PC-3 (cell line): ENCODE measurements at regions not wholly inside any gene's neighbourhood (a gene's known extent, or its start where the extent isn't known, plus 50 kb on each side); places are given as distances from the start of the nearest gene placed in this dataset.

Source experiments
- CTCF ChIP-seq: fragments of 300-600 bp; sonication (generic); conservative IDR thresholded peaks from 2 replicates; pipeline ENCODE4 v1.5.1; 2017; ENCODE audit warnings: antibody characterized with exemption, low read depth, mild to moderate bottlenecking, low read length
- EZH2 ChIP-seq: fragments of 300-600 bp; sonication (generic); IDR thresholded peaks from one replicate; pipeline ENCODE4 v1.6.1; 2017; ENCODE audit warnings: antibody characterized with exemption, mild to moderate bottlenecking, low read length; ENCODE audit not compliant: unreplicated experiment
- EZH2phosphoT487 ChIP-seq: fragments of 300-600 bp; sonication (generic); IDR thresholded peaks from 2 replicates; pipeline ENCODE4 v1.6.1; 2018; ENCODE audit warnings: mild to moderate bottlenecking, antibody characterized with exemption, low read length, borderline replicate concordance

DNA sequence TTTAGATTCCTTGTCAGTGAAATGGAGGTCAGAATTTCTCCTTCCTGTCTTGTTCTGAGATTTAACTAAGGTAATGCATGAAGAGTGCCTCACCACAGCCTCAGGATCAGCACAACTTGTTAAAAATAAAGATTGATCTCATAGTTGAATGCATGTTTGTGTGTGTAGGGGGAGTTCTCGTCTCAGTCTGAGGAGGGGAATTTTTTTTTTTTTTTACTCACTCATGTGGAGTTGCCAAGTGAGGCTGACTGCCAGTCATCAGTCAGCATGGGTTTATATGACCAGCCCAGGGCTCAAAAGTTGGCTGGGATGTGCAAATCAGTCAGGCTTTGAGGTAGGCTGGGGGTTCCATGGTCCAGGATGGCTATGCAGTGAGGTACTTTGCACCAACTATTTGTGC is 113.2 kb downstream of the FANCF start:
- TF ChIP-seq CTCF: no peak
- TF ChIP-seq EZH2phosphoT487: no peak
- TF ChIP-seq EZH2: no peak
